Thyroid gland (tissue), 4 donors: ENCODE measurements at regions not wholly inside any gene's neighbourhood (a gene's known extent, or its start where the extent isn't known, plus 50 kb on each side); places are given as distances from the start of the nearest gene placed in this dataset.

ENCODE experiments used
- POLR2A ChIP-seq, 2 donors: fragments of 450-650 bp; IDR thresholded peaks; one replicate each; pipeline ENCODE4 v1.6.1; 2017; ENCODE audit warnings: antibody characterized with exemption in 2 of 2, mild to moderate bottlenecking in 2 of 2, moderate library complexity in 1 of 2
- TF ChIP-seq, protein P1 (sequence below), 6 experiments: fragments of 200-600 bp in 3 of 6; fragments of 450-650 bp in 3 of 6; sonication (generic) in 3 of 6; IDR thresholded peaks; one replicate each; pipeline ENCODE4 v1.5.1; 2016 to 2019; ENCODE audit warnings: antibody characterized with exemption in 6 of 6, mild to moderate bottlenecking in 2 of 6, inconsistent platforms in 1 of 6, moderate library complexity in 1 of 6

DNA sequence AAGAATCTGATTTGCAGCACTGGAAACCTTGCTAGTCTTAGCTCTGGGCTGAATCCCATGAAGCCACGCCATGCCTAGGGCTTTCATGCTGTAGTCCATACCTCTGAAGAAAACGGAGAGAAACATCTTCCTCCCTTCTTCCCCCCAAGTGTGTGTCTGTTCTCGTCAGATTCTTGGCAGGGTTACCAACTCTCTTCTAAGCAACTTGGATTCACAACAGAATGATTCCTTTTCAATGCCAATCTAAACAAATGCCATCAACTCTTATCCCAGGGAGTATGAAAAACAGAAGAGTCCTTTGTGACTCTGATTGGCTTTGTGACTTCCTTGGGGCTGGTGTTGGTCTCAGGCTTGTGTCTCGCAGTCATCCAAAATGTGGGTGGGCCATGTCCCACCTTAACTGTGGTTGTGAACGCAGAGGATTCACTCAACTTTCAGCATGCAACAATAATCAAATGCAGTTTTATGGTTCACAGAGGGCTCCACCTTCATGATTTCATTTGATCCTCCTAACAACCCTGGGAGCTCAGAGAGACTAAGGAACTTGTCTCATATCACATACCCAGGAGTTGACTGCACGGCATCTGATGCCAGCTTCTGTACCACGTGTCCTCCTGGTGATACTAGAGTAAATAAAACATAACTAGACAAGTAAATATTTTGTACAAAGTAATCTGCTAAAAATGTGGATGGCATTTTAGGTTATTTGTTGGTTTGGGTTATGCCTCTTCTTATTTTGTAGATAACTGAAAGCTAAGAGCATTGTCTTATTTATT, 186.0 kb upstream of the TNP1 start:
- TF ChIP-seq, protein P1, sequence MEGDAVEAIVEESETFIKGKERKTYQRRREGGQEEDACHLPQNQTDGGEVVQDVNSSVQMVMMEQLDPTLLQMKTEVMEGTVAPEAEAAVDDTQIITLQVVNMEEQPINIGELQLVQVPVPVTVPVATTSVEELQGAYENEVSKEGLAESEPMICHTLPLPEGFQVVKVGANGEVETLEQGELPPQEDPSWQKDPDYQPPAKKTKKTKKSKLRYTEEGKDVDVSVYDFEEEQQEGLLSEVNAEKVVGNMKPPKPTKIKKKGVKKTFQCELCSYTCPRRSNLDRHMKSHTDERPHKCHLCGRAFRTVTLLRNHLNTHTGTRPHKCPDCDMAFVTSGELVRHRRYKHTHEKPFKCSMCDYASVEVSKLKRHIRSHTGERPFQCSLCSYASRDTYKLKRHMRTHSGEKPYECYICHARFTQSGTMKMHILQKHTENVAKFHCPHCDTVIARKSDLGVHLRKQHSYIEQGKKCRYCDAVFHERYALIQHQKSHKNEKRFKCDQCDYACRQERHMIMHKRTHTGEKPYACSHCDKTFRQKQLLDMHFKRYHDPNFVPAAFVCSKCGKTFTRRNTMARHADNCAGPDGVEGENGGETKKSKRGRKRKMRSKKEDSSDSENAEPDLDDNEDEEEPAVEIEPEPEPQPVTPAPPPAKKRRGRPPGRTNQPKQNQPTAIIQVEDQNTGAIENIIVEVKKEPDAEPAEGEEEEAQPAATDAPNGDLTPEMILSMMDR (IDR thresholded peaks at IDR 0.05), result no peak
- no peak for TF ChIP-seq POLR2A (IDR thresholded peaks at IDR 0.05)
